ENCODE measurements at regions not wholly inside any gene's neighbourhood (a gene's known extent, or its start where the extent isn't known, plus 50 kb on each side); places are given as distances from the start of the nearest gene placed in this dataset.

DNA sequence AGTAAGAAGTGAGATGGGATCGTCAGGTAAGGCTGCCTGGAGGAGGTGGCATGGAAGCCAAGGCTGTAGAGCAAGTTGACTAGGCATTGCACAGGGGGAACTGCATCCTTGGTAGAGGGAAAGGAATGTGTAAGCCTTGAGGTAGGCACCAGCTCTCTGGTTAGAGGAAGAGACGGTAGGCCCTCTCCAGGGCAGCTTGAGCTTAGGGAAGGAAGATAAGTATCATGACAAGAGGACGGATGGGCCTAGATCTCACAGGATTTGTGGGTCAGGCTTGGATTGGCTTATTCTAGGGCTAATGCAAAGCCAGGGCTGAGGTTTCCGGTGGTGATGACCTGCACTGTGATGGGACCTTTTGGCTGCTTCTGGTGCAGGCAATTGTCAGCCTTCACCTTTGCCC, 1035.8 kb downstream of the TBC1D22A start:
- TF ChIP-seq GATA3 (IDR thresholded peaks at IDR 0.05; ENCODE audit: low read depth, low read length) (no peak), GATA2 (IDR thresholded peaks at IDR 0.05; ENCODE audit: low read depth, low read length) (no peak)

DNA sequence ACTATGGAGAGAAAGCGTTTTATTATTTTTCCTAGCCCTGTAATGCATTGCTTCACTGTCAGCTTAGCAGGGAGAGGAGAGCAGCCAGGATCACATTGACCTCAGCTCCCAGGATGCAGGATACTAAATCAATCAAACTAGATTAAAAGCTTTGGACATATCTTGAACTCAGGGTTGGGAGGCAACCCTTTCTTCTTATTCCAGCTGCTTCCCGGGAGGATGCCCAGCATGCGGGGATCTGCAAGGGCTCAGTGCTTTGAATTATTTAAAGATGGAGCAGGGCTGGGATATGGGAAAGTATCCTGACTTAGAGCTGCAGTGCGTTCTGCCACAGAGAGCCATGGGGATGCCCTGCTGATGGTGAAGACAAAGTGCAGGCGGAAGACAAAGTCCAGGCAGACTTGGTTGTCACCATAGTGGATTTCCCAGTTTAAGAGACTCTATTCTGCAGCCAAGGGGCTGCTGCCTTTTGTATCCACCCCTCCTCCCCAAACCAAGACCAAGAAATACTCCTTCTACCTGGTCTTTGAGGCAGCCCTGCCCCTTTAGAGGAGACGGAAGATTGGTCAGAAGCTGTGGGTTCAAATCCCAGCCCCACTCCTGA, 1035.0 kb downstream of the TBC1D22A start:
- TF ChIP-seq GATA2 (IDR thresholded peaks at IDR 0.05; ENCODE audit: low read depth, low read length), result no peak
- no peak for TF ChIP-seq GATA3 (IDR thresholded peaks at IDR 0.05; ENCODE audit: low read depth, low read length)

DNA sequence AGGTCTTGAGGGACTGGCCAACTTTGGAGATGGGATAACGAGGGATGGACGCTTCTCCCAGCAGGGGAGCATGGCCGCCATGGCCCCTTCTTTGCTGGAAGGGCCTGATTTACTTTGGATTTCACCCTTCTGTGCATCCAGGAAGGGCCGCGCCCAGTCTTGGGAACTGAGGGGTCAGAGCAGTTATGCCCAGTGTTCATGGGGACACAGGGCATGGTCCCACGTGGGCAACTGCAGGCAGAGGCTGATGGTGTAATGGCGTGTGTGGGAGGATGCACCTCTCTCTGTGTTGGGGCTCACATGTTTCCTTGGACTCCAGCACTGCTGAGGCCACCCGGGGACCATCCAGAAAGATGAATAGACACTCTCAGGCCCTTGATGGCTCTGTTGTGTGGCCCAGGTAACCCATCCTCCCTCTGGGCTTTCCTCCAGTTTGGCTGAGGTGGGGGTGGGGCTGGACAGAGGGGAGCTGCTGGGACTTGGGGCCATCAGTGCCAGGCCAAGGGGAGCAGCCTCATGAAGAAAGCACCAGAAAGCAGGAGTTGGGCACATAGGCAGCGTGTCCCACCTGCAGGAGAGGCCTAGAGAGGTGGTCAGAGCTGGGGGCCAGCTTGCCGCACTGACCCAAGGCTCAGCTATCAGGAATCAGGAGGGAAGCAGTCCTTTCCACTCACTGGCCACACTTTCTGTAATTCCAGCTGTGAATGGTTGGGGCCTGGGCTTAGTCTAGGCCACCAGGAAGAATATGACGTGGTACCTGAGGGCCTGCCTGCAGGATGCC, 1033.9 kb downstream of the TBC1D22A start:
- no peak for TF ChIP-seq GATA3 (IDR thresholded peaks at IDR 0.05; ENCODE audit: low read depth, low read length)
- TF ChIP-seq GATA2 (IDR thresholded peaks at IDR 0.05; ENCODE audit: low read depth, low read length), result no peak

DNA sequence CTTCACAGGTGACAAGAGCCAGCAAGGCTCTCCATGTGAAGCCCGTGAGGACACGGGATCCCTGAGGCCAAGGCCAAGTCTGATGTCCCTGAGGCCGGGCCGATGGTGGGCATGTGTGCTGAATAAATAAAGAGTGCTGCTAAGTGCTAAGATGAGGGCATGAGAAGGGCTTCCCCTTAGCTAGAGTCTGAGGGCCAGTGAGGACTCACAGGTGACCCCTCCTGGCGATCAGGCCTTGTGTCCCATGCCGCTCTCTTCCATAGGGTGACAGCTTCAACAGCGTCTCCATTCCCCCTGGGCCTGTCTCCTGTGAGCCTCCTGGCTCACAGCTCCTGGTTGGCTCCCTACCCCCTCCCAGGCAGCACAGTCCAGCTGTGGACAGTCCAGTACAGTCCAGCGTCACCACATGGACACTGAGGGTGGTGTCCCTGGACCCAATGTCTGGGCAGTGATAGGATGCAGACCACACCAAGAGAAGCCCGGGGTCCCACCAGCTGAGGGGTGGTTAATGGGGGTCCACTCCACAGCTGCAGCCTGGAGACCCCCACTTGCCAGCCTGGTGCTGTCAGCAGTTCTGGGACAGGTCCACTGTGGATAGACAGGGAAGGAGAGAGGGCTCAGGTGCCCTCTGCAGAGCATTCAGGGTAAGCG, 1033.2 kb downstream of the TBC1D22A start:
- no peak for TF ChIP-seq GATA2 (IDR thresholded peaks at IDR 0.05; ENCODE audit: low read depth, low read length)
- no peak for TF ChIP-seq GATA3 (IDR thresholded peaks at IDR 0.05; ENCODE audit: low read depth, low read length)

DNA sequence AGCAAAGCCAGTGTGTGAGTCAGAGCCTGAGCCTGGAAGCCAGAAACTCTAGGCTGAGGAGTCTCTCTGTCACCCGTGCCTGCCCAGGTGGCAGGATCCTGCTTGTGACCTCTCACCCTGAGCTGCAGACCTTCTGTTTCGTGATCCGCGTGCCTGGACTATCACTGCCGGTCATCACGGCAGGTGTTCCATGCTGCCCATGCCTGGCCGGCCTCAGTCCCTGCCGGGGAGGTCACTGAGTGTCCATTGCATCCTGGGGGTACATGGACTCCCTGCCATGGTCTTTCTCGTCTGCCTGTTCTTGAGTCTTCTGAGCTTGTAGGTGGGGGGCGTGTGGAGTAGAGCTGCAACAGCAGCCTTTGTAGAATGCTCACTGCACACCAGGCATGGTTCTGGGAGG, 1032.4 kb downstream of the TBC1D22A start:
- TF ChIP-seq GATA2 (IDR thresholded peaks at IDR 0.05; ENCODE audit: low read depth, low read length) (no peak), GATA3 (IDR thresholded peaks at IDR 0.05; ENCODE audit: low read depth, low read length) (no peak)

DNA sequence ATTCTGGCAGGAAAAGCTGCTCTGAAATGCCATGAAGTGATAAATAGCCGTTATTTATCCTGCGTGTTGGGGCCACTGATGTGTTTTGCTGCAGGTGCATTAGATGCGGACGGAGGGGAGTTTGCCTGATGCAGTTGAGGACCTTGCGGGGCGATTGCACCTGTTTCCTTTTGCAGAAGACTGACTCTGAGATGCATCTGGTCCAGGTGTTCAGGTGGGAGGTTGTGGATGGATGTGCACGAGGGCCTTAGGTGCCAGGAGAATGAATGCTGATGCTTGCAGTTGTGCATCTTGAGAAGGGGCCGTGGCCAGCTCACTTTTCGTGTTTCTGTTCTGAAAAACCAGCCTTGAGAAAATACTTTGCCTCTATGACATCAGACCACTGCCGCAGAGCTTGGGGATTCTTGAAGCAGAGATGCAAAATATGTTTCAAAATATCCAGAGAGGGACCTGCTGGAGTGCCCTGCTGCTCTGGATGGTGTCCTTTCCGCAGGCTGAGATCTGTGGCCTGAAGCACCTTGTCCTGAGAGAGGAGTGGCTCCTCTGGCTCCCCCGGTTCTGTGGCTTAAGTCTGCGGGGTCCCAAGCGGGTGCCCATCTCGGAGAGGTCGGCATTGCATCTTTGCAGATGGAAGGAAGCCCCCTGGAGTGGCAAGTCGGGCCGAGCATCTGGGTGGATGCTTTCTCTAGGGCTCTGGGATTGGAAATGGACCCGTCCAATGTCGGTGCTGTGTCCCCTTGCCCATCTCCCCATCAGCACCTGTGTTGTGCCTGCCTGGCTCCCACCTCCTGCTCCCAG, 1031.1 kb downstream of the TBC1D22A start:
- no peak for TF ChIP-seq GATA2 (IDR thresholded peaks at IDR 0.05; ENCODE audit: low read depth, low read length)
- no peak for TF ChIP-seq GATA3 (IDR thresholded peaks at IDR 0.05; ENCODE audit: low read depth, low read length)

DNA sequence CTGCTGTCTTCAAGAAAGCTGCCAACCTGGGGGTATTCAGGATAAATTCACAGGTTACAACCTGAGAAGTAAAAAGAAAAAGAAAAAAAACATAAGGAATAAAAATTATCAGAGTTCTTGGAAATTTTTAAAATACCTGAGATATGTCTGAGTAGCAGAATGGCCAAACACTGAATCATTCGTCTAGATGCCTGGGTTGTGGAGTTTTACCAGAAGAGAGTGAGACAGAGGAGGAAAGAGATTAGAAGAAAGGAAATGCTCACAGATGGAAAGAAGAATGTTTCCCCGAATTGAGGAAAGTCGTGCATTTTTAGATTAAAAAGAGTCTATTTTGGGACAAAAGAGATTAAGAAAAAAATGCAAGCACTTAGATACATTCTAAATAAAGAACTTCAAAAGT, 1026.7 kb downstream of the TBC1D22A start:
- TF ChIP-seq GATA2 (IDR thresholded peaks at IDR 0.05; ENCODE audit: low read depth, low read length), result no peak
- TF ChIP-seq GATA3 (IDR thresholded peaks at IDR 0.05; ENCODE audit: low read depth, low read length), result no peak

DNA sequence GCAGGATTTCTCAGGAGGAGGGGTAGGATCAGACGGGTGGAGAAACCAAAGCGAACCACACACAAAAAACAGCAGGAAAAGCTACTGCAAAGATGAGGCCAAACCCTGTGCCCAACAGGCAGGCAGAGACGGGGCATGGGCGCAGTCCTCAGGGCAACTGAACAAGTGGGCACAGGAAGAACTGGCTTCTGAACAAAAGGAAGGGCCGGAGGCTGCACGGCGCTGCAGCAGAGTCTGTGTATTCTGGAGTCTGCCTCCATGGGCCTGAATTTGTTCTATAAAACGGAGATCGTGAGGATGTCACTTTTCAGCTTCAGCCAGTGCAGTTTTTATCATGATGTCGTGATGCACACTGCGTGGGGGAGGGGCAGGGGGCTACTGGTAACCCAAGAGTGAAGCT, 1026.0 kb downstream of the TBC1D22A start:
- TF ChIP-seq GATA3 (IDR thresholded peaks at IDR 0.05; ENCODE audit: low read depth, low read length), result no peak
- TF ChIP-seq GATA2 (IDR thresholded peaks at IDR 0.05; ENCODE audit: low read depth, low read length), result no peak

DNA sequence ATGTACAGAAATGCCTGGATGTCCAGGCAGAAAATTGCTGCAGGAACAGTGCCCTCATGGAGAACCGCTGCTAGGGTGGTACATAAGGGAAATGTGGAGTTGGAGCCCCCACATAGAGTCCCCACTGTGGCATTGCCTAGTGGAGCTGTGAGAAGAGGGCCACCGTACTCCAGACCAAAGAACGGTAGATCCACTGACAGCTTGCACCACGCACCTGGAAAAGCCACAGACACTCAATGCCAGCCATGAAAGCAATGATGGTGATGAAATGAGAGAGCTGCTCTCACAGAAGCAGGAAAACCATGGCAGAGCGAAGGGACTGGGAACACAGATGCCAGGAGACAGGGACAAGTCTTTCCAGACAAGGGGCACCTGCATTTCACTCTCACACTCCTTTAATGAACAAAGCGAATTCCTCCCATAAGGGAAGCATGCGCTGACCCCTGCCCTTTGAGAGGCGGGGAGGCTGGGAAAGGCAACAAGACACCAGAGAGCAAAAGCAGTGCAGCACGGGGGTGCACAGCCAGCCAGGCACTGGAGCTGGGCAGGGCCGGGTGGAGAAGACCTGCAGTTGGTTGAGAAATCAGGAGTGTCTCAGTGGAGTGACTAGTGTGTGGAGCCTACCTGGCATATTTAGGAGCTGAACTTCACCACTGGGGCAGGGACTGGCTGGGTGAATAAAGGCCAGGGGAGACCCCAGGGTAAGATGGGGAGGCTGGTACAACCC, 1025.2 kb downstream of the TBC1D22A start:
- TF ChIP-seq GATA3 (IDR thresholded peaks at IDR 0.05; ENCODE audit: low read depth, low read length), result no peak
- TF ChIP-seq GATA2 (IDR thresholded peaks at IDR 0.05; ENCODE audit: low read depth, low read length), result no peak

DNA sequence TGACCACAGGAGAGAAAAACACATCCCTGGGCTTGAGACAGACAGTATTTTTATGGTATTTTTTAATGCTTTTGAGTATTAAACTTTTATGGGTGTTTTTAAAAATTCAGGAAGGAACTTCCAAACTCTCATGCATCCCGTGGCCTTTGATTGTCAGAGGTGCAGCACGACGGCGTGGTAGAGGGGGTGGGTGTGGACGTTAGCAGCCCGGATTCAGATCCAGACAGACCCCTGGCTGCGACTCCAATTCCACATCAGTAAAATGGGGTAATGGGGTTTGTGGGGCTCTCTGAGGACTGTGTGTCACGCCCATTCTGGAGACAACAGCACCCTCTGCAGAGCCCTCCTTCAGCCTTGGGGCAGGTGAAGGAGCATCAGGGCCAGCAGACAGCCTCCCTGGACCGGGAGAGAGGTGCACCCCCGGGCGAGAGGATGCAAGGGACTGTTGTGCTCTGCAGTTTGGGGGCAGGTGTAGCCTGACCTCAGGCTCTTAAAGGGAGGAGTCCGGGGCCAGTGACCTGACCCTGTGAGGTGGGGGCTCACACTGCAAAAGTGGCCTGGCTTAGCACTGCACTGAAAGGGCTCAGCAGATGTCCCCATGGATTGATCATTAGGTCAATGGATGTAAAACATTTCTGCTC, 1024.3 kb downstream of the TBC1D22A start:
- TF ChIP-seq GATA3 (IDR thresholded peaks at IDR 0.05; ENCODE audit: low read depth, low read length) (no peak), GATA2 (IDR thresholded peaks at IDR 0.05; ENCODE audit: low read depth, low read length) (no peak)

DNA sequence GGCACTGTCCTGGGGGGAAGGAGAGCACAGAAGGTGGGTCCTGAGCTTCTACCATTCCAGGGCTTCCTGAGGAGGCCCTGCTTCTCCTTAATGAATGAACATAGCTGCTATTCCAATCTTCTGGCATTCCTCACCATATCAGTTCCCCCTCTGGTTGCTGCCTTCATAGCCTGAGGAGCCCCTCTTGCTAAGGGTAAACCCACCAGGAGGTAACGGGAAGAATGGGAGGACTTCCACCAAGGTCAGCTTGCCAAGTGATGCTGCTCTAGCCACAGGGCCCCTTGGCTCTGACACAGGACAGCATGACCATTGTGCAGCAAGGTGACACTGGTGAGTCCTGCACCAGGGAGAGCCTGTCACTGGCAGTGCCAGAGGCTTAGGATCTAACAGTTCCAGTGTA, 1022.5 kb downstream of the TBC1D22A start:
- TF ChIP-seq GATA2 (IDR thresholded peaks at IDR 0.05; ENCODE audit: low read depth, low read length), result no peak
- no peak for TF ChIP-seq GATA3 (IDR thresholded peaks at IDR 0.05; ENCODE audit: low read depth, low read length)

DNA sequence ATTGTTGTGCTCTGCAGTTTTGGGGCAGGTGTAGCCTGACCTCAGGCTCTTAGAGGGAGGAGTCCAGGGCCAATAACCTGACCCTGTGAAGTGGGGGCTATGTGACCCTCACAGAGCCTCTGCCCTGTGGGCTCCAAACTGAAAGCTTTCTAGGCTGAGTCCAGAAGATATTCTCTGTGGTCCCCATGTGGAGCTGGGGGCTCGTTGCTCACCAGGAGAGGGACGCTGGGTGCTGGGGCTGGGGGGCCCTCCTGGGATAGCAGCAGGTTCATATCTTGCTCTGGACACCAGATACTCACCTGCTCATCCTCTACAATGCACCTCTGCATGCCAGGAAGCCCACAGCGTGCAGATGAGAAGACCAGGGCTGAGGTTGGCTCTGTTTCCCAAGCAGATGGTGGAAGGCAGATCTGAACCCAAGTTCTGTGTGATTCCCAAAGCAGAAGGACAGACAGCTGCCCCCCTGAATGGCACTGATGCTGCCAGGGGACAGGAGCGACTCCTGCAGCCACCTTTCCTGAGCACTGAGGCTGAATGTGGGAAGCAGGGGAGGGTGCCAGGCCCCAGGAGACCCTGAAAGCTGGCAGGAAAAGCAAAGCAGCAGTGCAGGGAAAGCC, 1022.0 kb downstream of the TBC1D22A start:
- TF ChIP-seq GATA3 (IDR thresholded peaks at IDR 0.05; ENCODE audit: low read depth, low read length) (no peak), GATA2 (IDR thresholded peaks at IDR 0.05; ENCODE audit: low read depth, low read length) (no peak)
